GM18951 (cell line): ENCODE measurements at regions not wholly inside any gene's neighbourhood (a gene's known extent, or its start where the extent isn't known, plus 50 kb on each side); places are given as distances from the start of the nearest gene placed in this dataset.

ENCODE experiments used
- POLR2A ChIP-seq: IDR thresholded peaks from 4 replicates; pipeline ENCODE4 v1.6.1; 2011; ENCODE audit warnings: mild to moderate bottlenecking; ENCODE audit not compliant: insufficient read length, insufficient read depth; ENCODE audit errors: extremely low read depth
- in situ Hi-C: fragments of 300-500 bp; cut with MboI; formaldehyde crosslinking; loops from one replicate; pipeline ENCODE4 v1.12.0; 2022; ENCODE audit warnings: low sequenced_read_pairs, mixed read lengths, inconsistent platforms; ENCODE audit not compliant: unreplicated experiment

DNA sequence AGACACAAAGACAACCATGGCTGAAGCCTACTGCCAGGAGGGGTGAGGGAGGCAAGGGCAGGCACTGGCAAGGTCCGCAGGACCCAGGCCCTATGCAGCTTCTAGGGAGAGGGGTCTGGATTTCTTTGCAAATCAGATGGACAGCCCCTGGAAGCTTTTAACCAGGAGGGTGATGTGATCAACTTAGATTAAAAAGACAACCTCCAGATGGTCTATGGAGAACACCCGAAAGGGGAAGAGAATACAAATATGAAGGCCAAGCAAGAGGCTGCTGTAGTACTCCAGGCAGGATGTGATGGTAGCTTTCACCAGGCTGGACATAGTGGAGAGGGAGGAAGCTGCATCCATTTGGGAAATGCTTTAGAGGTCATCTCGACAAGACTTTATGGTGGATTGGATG lies 83.3 kb upstream of the TSPAN11 start:
- in situ Hi-C loops: no loop called here
- TF ChIP-seq POLR2A: no peak

DNA sequence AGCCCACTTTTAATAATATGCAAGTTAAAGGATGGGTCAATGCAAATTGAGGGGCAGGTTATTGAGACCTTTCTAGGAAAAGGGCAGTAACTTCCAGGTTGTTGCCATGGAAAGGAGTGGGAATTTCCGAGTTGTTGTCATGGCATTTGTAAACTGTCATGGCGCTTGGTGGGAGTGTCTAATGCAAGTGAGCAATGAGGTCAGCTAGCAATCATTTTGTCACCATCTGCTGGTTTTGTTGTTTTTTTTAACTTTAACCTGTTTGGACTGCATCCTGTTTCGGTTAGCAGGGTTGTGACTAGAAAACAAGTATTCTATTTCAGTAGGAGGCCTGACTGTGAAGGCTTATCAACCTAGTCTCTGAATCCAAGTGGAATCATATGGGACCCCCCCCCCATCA lies 85.8 kb upstream of the TSPAN11 start:
- no peak for TF ChIP-seq POLR2A
- in situ Hi-C loops: no loop called here

DNA sequence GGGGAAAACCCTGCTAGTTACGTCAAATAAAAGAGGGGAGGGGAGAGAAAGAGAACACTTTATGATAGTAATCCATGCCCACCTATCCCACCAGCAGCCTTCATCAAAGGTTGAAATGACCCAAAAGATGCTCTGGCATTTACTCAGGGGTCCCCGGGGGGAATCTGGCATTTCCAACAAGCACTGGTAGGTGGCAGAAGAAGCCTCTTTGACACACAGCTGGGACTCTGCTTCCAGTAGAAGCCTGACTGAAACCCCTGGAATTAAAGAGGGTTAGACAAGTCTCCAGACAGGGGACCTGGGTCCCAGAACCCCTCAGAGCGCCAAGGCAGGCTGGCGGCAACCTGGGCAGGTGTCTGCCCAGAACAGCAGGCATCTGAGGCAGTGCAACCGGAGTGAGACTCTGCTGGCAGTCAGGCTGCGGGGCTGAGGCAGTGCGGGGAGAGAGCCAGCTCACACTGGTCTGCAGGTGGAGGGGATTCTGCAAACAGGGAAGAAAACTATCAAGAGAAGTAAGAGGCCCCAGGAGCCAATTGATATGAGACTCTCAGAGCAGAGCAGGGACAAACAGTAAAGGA lies 85.0 kb upstream of the CAPRIN2 start:
- no peak for TF ChIP-seq POLR2A
- in situ Hi-C loops: no loop called here

DNA sequence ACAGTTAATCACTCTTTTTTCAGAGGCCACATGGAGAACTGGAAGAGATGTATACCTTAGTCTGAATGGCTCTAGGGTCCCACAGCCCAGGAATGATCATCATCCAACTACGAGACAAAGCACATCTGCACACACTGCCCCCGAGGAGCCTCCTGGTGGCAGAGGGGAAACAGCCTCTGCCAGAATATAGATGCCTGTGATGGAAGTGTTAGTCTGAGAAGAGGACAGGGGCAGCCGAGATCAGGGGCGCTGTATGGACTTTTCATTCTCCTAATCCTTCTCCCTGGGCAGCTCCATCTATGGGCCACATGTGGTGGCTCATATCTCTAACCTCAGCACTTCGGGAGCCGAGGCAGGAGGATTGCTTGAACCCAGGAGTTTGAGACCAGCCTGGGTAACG lies 82.8 kb upstream of the CAPRIN2 start:
- no peak for TF ChIP-seq POLR2A
- in situ Hi-C loops: no loop called here

DNA sequence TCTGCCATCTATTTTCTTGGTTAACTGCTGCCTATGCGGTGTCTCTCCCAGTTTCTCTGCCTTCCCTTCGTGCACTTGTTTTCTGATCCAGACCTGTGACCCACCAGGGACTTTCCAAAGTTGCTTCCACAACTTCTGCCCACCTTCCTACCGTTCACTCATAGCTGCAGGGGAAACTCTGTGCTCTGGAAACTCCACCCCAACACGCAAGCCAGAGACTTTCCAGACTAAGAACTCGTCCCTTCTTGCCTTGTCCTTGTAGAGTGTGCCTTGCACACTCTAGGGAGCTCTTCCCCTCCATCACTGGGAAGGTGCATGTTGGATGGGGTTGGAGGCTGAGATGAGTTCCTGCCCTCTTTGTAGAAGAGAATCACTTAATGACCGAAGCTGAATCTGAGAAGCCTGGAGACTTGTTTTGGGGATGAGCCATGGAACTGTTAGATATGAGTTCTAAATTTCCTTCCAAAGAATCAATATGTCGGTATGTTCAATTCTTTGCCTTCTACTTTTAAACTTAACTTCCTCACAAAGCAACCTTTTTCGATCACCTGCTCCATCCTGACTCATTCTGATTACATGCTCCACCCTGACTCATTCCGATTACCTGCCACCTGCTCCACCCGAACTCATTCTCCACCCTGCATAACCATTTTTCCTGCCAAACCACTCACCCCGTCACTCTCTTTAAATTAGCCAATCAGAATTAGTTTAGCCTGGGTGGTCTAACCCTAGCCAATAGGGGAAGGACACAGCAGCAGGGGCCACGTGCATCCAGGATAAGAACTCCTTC lies 82.1 kb upstream of the CAPRIN2 start:
- TF ChIP-seq POLR2A: no peak
- in situ Hi-C loops: no loop called here

DNA sequence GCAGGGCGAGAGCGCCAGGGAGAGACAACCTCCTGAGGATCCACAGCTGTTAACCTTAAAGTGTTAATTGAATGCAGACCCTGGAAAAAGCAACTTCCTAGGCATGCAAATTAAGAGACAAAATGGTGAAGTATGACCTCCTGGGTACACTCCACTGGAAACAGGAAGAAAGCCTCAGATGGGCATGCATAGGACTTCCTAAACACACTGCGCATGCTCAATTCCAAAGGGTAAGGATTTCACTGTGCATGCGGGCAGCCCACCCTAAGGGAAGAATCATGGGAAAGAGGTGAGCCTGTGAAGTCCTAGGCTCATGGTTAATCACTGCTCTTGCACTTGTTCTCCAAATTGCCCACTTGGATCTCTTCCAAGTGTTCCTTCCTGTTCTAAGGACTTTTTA lies 80.5 kb upstream of the CAPRIN2 start:
- in situ Hi-C loops: no loop called here
- no peak for TF ChIP-seq POLR2A

DNA sequence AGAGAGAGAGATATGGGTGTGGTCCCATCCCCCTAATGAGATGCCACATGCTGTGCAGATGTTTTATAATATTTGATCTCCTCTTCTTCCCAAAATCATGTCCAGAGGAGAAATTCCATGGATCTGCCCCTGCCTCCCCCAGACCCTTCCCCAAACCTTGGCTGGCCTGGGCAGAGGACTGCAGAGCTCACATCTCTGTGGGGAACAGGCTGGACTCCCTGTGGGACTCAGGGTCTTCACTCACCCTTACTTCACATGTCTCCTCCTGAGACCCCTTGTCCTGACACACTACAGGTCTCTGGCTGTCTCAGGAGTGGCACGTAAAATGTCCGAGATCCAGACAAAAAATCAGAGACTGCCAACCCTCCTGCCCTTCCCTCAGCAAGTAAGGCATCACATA lies 76.0 kb upstream of the CAPRIN2 start:
- TF ChIP-seq POLR2A: no peak
- in situ Hi-C loops: no loop called here

DNA sequence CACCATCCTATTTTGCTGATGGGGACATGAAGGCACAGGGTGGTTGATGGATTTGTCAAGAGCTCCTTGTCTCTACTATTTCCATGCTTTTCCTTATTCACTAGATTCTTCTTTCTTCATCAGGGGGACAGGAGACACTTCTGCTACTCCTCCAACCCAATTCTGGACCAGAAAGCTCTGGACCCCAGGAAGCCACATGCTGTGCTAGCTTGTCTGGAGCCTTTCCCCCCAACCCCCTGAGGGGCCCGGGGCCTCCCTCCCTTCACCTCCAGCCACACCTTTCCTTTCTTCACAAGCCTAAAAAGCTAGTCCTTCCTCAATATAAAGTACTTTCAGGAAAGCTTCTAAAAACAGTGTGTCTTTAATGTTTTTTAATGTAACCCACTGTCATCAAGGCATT lies 75.1 kb upstream of the CAPRIN2 start:
- no peak for TF ChIP-seq POLR2A
- in situ Hi-C loops: no loop called here

DNA sequence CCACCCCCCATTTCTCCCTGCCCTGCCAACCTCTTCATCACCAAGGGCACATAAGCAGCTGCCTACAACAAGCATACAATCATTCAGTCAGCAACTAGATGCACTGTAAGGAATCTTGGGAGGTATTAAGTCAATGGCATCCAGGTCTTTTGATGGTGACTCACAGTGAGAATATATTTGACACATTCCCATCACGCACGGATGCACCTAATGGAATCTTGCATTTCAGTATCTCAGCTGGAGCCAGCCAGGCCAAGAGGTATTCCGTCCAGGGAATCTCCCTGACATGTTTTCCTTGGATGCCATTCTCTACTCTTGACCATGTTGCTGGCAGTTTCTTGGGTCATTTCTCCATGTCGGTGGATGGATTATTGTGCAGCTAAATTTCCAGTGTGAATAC lies 73.9 kb upstream of the CAPRIN2 start:
- TF ChIP-seq POLR2A: no peak
- in situ Hi-C loops: no loop called here

DNA sequence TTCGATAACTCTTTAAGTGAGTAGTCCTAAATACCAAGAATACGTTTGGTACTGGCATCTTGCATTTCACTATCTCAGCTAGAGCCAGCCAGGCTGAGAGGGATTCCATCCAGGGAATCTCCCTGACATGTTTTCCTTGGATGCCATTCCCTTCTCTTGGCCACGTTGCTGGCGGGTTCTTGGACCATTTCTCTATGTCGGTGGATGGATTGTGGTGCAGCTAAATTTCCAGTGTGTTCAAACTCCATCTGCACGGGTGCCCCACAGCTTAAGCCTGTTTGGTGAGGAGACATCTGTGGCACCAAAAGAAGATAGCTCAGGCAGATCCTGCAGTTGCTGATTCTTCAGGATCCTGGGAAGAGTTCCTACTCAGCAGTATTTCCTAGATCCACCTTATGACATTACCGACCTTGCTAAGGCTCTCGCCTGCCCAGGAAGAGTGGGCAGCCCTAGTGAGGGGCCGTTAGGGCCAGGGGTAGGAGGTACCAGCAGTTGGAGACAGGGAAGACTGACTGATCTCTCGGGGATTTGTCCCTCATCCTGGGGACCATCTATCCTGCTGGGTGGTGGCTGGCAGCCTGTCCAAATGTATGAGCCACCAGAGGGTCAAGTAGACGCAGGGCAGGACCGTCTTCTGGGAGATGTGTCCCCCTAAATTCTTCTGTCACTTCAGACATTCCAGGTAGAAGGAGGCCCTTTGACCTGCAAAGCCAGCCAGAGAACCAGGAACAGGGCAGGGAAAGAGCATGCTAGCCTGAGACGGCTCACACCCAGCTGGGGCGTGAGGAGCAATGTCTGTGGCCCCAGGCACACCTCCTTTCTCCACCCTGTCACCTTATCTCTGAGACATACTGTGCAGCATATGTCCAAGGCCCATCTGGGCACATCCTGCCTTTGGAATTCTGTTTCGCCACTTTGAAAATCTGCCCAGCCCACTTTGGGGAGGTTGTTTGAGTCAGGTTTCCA lies 72.6 kb upstream of the CAPRIN2 start:
- in situ Hi-C loops: no loop called here
- no peak for TF ChIP-seq POLR2A

DNA sequence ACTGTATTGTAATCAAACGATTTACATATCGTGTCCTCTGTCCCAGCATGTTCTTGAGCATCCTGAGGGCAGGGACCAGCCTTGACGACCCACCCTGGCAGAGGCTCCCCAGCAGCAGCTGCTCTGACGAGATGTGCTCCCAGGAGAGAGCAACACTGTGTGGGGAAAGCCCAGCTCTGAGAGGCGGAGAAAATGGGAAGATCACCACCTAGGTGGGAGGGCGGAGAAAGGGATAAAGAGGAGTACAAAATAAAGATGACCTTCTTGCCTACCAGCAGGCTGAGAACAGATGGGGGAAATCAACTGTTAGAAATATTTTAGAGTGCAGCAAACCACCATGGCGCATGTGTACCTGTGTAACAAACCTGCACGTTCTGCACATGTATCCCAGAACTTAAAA lies 71.5 kb upstream of the CAPRIN2 start:
- TF ChIP-seq POLR2A: no peak
- in situ Hi-C loops: no loop called here

DNA sequence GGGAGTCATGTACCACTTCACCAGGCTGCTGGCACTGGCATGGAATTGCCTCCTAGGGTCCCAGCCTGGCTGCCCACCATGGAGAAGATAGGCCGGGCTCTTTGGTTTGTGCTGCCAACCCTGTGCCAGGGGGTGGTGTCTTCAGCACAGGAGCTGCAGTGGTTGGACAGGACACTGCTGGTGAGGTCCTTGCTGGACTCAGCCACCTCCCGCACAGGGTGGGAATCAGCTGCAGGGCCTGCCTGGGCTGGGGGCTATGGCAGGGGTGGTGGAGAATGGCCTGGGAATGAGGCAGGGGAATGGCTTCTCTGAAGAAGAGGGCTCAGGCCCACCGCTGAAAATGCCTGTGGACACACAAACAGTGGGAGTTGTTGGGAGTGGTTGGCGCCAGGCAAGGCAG lies 70.6 kb upstream of the CAPRIN2 start:
- in situ Hi-C loops: no loop called here
- TF ChIP-seq POLR2A: no peak

DNA sequence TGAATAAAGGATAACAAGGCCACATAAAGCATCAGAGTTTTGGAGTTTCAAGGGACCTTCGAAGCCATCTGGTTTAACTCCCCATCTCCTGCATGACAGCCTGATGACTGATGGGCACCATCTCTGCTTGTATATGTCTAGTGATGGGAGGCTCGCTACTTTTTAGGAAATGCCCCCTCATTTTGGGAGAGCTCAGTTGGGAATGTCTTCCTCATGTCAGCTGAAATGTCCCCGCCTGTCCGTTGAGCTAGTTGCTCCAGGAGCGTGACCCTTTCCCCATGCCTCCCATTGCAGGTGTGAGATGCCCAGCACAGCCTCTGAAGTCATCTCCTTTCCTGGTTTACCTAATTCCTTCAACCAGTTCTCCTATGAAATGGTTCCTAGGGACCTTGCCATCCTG lies 69.6 kb upstream of the CAPRIN2 start:
- TF ChIP-seq POLR2A: no peak
- in situ Hi-C loops: loop anchor here (25.0 kb wide), 1 partner anchor 1262 kb away; no protein-coding TSS in a partner anchor
